HepG2 (cell line): ENCODE measurements at regions not wholly inside any gene's neighbourhood (a gene's known extent, or its start where the extent isn't known, plus 50 kb on each side); places are given as distances from the start of the nearest gene placed in this dataset.

Experiments used
- DNMT1 ChIP-seq: sonication (generic); formaldehyde crosslinking; IDR thresholded peaks from 2 replicates; pipeline ENCODE4 v1.5.1; 2020; ENCODE audit warnings: mild to moderate bottlenecking, missing genetic modification reagents
- IRX3 ChIP-seq: sonication (generic); formaldehyde crosslinking; IDR thresholded peaks from 2 replicates; pipeline ENCODE4 v1.8.1; 2023; ENCODE audit warnings: mild to moderate bottlenecking, low read depth, missing genetic modification reagents, borderline replicate concordance
- YY1 ChIP-seq: IDR thresholded peaks from 2 replicates; pipeline ENCODE4 v1.6.1; 2011; ENCODE audit warnings: low read length, low read depth, moderate library complexity, mild to moderate bottlenecking; ENCODE audit not compliant: insufficient read depth, insufficient replicate concordance
- TF ChIP-seq, protein P1 (sequence below): sonication (generic); formaldehyde crosslinking; IDR thresholded peaks from 2 replicates; pipeline ENCODE4 v1.4.0; 2020; ENCODE audit warnings: mild to moderate bottlenecking, missing genetic modification reagents
- TF ChIP-seq, protein P2 (sequence below): IDR thresholded peaks from 2 replicates; pipeline ENCODE4 v1.6.1; 2016; ENCODE audit warnings: mild to moderate bottlenecking
- TF ChIP-seq, protein P3 (sequence below): sonication (generic); formaldehyde crosslinking; IDR thresholded peaks from 2 replicates; pipeline ENCODE4 v1.8.0; 2022; ENCODE audit warnings: mild to moderate bottlenecking, missing genetic modification reagents

DNA sequence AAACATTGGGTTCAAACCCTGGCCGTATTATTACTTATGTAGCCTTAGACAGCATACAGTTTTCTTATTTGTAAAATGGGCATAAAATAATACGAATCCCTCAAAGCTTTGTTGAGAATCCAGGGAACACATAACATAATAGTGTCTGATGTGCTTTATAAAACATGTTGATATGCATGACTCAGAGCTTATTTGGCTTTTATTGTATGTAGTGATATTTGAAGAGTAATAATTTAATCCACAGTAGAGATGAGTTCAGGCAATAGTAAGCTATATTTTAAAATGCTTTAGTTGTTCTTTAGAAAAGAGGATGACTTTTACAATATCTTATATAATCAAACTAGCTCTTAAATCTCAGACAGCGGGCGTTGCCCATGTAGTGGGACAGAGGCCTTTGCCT lies 176.4 kb downstream of the SIM1 start (continued):
- TF ChIP-seq, protein P1, sequence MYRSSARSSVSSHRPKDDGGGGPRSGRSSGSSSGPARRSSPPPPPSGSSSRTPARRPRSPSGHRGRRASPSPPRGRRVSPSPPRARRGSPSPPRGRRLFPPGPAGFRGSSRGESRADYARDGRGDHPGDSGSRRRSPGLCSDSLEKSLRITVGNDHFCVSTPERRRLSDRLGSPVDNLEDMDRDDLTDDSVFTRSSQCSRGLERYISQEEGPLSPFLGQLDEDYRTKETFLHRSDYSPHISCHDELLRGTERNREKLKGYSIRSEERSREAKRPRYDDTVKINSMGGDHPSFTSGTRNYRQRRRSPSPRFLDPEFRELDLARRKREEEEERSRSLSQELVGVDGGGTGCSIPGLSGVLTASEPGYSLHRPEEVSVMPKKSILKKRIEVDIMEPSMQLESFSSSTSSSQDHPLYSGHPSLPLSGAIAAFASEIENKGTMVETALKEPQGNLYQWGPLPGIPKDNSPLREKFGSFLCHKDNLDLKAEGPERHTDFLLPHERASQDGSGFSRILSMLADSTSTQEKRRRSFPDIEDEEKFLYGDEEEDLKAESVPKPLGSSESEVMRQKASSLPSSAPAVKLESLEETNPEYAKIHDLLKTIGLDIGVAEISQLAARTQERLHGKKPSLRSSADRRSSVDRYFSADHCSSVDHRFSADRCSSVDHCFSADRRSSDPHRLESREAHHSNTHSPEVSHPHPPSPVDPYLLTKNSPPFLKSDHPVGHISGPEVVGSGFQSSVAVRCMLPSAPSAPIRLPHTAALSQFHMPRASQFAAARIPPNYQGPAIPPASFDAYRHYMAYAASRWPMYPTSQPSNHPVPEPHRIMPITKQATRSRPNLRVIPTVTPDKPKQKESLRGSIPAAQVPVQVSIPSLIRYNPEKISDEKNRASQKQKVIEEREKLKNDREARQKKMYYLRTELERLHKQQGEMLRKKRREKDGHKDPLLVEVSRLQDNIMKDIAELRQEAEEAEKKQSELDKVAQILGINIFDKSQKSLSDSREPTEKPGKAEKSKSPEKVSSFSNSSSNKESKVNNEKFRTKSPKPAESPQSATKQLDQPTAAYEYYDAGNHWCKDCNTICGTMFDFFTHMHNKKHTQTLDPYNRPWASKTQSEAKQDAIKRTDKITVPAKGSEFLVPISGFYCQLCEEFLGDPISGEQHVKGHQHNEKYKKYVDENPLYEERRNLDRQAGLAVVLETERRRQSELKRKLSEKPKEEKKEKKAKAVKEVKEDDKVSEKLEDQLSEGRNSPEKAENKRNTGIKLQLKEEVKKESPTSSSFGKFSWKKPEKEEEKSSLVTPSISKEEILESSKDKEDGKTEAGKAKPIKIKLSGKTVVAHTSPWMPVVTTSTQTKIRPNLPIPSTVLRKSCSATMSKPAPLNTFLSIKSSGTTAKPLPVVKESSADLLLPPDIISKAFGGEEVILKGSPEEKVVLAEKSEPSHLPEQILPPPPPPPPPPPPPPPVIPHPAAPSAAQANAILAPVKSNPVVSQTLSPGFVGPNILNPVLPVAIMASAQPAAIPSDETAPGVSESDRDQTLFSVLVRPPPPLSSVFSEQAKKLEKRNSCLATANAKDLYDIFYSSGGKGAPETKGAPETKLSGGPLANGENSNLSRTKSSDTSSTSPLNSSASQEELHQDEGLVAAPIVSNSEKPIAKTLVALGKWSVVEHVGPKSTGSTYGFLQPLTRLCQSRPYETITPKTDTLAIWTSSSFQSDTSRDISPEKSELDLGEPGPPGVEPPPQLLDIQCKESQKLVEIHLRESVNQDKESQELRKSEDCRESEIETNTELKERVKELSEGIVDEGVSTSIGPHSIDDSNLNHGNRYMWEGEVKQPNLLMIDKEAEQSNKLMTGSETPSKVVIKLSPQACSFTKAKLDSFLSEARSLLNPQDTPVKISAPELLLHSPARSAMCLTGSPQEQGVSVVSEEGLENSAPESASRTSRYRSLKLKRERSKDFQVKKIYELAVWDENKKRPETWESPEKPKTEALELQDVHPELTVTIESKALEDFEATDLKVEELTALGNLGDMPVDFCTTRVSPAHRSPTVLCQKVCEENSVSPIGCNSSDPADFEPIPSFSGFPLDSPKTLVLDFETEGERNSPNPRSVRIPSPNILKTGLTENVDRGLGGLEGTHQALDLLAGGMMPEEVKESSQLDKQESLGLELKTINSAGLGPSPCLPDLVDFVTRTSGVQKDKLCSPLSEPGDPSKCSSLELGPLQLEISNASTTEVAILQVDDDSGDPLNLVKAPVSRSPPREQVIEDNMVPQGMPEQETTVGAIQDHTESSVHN (CRISPR knock-in tag), result no peak
- TF ChIP-seq YY1, result no peak
- TF ChIP-seq, protein P2, sequence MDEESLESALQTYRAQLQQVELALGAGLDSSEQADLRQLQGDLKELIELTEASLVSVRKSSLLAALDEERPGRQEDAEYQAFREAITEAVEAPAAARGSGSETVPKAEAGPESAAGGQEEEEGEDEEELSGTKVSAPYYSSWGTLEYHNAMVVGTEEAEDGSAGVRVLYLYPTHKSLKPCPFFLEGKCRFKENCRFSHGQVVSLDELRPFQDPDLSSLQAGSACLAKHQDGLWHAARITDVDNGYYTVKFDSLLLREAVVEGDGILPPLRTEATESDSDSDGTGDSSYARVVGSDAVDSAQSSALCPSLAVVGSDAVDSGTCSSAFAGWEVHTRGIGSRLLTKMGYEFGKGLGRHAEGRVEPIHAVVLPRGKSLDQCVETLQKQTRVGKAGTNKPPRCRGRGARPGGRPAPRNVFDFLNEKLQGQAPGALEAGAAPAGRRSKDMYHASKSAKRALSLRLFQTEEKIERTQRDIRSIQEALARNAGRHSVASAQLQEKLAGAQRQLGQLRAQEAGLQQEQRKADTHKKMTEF (CRISPR knock-in tag), result no peak
- TF ChIP-seq IRX3, result no peak
- TF ChIP-seq DNMT1 (CRISPR knock-in tag), result no peak
- TF ChIP-seq, protein P3, sequence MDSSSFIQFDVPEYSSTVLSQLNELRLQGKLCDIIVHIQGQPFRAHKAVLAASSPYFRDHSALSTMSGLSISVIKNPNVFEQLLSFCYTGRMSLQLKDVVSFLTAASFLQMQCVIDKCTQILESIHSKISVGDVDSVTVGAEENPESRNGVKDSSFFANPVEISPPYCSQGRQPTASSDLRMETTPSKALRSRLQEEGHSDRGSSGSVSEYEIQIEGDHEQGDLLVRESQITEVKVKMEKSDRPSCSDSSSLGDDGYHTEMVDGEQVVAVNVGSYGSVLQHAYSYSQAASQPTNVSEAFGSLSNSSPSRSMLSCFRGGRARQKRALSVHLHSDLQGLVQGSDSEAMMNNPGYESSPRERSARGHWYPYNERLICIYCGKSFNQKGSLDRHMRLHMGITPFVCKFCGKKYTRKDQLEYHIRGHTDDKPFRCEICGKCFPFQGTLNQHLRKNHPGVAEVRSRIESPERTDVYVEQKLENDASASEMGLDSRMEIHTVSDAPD (CRISPR knock-in tag), result no peak
